ENCODE measurements at regions not wholly inside any gene's neighbourhood (a gene's known extent, or its start where the extent isn't known, plus 50 kb on each side); places are given as distances from the start of the nearest gene placed in this dataset.
"Not testable (repeated sequence)": the region's sequence is repeated elsewhere in the genome, so short reads cannot be mapped to it uniquely, and the experiment has no call there.

DNA sequence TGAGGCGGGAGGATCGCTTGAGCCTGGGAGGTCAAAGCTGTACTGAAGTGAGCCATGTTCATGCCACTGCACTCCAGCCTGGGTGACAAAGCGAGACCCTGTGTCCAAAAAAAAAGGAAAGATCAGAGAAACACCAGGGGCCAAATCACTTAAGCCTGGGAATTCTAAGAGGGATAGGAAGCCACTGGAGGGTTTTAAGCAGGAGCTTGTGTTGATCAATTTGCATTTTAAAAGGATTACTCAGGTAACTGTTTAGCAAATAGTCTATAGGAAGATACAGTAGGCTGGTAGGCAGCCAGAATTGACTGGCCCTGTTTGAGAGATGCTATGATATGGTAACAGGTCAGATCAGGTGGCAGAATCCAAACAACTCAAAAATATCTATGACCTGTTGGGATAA, 162.7 kb downstream of the SPTSSA start:
- H3K4me3 ChIP-seq (ENCODE audit: low read depth, low read length), result no peak overlapping the region
- TF ChIP-seq, protein P1, sequence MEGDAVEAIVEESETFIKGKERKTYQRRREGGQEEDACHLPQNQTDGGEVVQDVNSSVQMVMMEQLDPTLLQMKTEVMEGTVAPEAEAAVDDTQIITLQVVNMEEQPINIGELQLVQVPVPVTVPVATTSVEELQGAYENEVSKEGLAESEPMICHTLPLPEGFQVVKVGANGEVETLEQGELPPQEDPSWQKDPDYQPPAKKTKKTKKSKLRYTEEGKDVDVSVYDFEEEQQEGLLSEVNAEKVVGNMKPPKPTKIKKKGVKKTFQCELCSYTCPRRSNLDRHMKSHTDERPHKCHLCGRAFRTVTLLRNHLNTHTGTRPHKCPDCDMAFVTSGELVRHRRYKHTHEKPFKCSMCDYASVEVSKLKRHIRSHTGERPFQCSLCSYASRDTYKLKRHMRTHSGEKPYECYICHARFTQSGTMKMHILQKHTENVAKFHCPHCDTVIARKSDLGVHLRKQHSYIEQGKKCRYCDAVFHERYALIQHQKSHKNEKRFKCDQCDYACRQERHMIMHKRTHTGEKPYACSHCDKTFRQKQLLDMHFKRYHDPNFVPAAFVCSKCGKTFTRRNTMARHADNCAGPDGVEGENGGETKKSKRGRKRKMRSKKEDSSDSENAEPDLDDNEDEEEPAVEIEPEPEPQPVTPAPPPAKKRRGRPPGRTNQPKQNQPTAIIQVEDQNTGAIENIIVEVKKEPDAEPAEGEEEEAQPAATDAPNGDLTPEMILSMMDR (IDR thresholded peaks at IDR 0.05; ENCODE audit: low read depth, low read length, missing control alignments), result no peak
- in situ Hi-C loops (cut with HindIII; ENCODE audit: low sequenced_read_pairs), result no loop called here
- no peak for DNase-seq (ENCODE audit: low read depth)

DNA sequence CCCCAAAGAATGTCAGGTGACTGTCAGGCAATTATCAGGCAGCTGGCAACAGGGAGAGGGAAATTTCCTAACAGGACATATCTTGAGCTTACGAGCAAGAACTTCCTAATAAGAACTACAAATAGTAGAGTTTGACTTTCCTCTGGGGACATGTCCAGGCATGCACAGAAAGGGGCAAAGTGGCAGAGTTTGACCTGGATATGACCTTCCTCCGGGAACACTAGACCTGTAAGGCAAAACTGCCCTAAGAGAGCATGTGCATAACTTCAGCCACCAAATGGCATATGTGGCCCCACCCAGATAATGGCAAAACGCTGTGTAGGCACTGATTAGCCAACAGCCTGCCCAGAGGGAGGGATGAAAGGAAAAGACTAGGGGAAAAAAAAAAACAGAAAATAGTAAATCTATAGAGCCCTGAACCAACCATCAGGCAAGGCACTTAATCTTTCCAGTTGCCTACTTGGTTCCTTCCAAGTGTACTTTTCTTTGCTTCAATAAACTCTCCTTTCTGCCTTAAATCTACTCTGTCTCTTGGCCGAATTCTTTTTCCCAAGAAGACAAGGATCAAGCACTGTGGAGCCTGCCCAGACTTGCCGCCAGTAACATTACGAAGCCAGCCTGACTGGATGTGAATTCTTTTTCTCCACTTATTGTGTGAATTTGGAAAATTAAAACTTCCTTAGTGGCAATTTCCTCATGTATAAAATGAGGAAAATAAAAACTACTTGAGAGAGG, 164.1 kb downstream of the SPTSSA start:
- TF ChIP-seq, protein P1 (IDR thresholded peaks at IDR 0.05; ENCODE audit: low read depth, low read length, missing control alignments), result no peak
- in situ Hi-C loops (cut with HindIII; ENCODE audit: low sequenced_read_pairs), result no loop called here
- DNase-seq (ENCODE audit: low read depth), result no peak
- no peak overlapping the region for H3K4me3 ChIP-seq (ENCODE audit: low read depth, low read length)

DNA sequence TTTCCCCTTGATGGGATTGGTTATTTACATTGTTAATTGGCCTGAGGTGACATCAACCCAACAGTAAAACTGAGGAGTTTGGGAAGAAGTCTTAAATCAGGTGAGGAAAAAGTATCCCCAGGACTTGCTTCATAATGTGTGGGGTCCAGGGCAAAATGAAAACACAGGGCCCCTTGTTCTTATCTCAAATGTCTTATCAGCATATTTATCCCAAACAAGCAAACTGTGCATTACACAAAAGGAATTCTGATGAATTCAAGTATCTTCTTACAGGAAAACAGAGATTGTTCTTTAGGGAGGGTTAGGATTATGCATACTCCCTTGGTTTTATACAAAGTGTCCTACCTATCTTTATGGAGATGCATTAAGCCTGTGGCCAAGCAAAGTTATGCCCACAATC, 178.4 kb downstream of the SPTSSA start:
- in situ Hi-C loops (cut with HindIII; ENCODE audit: low sequenced_read_pairs), result no loop called here
- no peak overlapping the region for H3K4me3 ChIP-seq (ENCODE audit: low read depth, low read length)
- TF ChIP-seq, protein P1 (IDR thresholded peaks at IDR 0.05; ENCODE audit: low read depth, low read length, missing control alignments), result no peak
- no peak for DNase-seq (ENCODE audit: low read depth)

DNA sequence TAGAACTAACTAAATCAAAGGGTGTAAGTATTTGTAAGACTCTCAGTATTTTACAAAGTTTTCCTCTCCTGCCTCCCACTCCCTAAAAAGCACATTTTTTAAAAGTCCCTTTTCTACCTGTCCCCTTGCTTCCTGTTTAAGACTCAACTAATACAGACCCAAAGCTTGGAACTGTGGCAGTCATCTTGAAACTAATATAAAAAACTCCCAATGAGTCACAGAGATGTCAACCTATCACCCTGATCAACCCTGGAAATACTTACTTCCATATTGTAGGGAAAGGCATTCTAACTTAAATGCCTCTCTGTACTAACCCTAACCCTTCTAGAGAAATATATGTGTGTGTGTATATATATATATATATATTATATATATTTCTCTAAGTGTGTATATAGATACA, 184.8 kb downstream of the SPTSSA start:
- TF ChIP-seq, protein P1 (IDR thresholded peaks at IDR 0.05; ENCODE audit: low read depth, low read length, missing control alignments), result no peak
- DNase-seq (ENCODE audit: low read depth), result no peak
- no peak overlapping the region for H3K4me3 ChIP-seq (ENCODE audit: low read depth, low read length)
- in situ Hi-C loops (cut with HindIII; ENCODE audit: low sequenced_read_pairs), result no loop called here

DNA sequence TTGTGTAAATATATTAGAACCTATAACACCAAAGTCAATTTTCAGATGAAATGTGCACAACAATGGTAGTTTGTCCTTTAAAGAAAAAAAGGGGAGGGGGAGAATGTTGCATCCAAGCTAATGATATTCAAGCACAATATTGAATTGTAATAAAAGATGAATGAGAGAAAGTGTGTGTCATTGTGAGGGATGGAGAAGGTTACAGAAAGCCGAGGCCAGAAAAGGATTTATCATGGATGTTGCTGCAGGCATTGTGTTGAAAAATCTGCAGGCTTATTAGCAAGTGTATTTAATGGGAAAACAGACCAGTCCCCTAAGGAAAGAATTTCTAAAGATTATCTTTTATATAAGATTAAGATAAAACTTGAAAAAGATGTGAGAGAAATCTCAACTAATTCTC, 186.5 kb downstream of the SPTSSA start:
- no peak for DNase-seq (ENCODE audit: low read depth)
- TF ChIP-seq, protein P1 (IDR thresholded peaks at IDR 0.05; ENCODE audit: low read depth, low read length, missing control alignments), result no peak
- in situ Hi-C loops (cut with HindIII; ENCODE audit: low sequenced_read_pairs), result no loop called here
- no peak overlapping the region for H3K4me3 ChIP-seq (ENCODE audit: low read depth, low read length)

DNA sequence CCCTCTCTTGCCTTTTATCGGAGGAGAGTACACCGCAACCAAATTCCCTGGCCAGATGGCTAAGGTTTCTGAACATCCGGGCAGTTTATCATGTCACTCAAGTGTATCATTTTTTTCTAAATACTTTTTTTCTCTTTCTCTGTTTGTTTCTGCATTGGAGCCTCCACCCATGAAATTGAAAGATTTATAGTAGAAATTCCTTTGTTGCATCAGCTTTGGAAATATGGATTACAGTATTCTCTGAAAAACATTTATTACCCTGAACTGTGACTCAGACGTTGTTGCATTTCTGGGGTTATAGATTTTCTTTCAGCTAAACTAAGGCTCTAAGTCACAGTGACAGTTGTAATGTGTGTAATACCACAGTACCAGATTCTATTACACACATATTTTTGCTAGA, 187.0 kb downstream of the SPTSSA start:
- TF ChIP-seq, protein P1 (IDR thresholded peaks at IDR 0.05; ENCODE audit: low read depth, low read length, missing control alignments), result no peak
- no peak for DNase-seq (ENCODE audit: low read depth)
- no peak overlapping the region for H3K4me3 ChIP-seq (ENCODE audit: low read depth, low read length)
- in situ Hi-C loops (cut with HindIII; ENCODE audit: low sequenced_read_pairs), result no loop called here

DNA sequence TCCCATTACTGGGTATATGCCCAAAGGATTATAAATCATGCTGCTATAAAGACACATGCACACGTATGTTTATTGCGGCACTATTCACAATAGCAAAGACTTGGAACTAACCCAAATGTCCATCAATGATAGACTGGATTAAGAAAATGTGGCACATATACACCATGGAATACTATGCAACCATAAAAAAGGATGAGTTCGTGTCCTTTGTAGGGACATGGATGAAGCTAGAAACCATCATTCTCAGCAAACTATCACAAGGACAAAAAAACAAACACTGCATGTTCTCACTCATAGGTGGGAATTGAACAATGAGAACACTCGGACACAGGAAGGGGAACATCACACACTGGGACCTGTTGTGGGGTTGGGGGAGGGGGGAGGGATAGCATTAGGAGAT, 188.3 kb downstream of the SPTSSA start:
- H3K4me3 ChIP-seq (ENCODE audit: low read depth, low read length); DNase-seq (ENCODE audit: low read depth); in situ Hi-C loops (cut with HindIII; ENCODE audit: low sequenced_read_pairs): not testable (repeated sequence)
